ENCODE measurements at regions not wholly inside any gene's neighbourhood (a gene's known extent, or its start where the extent isn't known, plus 50 kb on each side); places are given as distances from the start of the nearest gene placed in this dataset.

- H3K27ac ChIP-seq: no peak overlapping the region
- no peak for DNase-seq (ENCODE audit: low spot score)
- no peaks in the 10 kb centered on the region for H3K4me1 ChIP-seq (ENCODE audit: control insufficient read depth in 1 of 2, low read depth in 2 of 2)
- no peak overlapping the region for H3K4me3 ChIP-seq
- ATAC-seq (ENCODE audit: insufficient number of reproducible peaks, low FRiP score, low read depth): no peak
- H3K27me3 ChIP-seq (replicated peaks; ENCODE audit: insufficient read depth): no peaks in the 10 kb centered on the region
- TF ChIP-seq, protein P1, sequence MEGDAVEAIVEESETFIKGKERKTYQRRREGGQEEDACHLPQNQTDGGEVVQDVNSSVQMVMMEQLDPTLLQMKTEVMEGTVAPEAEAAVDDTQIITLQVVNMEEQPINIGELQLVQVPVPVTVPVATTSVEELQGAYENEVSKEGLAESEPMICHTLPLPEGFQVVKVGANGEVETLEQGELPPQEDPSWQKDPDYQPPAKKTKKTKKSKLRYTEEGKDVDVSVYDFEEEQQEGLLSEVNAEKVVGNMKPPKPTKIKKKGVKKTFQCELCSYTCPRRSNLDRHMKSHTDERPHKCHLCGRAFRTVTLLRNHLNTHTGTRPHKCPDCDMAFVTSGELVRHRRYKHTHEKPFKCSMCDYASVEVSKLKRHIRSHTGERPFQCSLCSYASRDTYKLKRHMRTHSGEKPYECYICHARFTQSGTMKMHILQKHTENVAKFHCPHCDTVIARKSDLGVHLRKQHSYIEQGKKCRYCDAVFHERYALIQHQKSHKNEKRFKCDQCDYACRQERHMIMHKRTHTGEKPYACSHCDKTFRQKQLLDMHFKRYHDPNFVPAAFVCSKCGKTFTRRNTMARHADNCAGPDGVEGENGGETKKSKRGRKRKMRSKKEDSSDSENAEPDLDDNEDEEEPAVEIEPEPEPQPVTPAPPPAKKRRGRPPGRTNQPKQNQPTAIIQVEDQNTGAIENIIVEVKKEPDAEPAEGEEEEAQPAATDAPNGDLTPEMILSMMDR (IDR thresholded peaks at IDR 0.05): no peak
- H3K9me3 ChIP-seq: no peaks in the 10 kb centered on the region
- no peaks in the 10 kb centered on the region for H3K36me3 ChIP-seq
Observed at GRCh38 chrX:110561034-110561433, 202.4 kb downstream of the RTL9 start.

GRCh38 chrX:110563282-110563681 is 204.6 kb downstream of the RTL9 start:
- TF ChIP-seq, protein P1 (IDR thresholded peaks at IDR 0.05): no peak
- no peaks in the 10 kb centered on the region for H3K9me3 ChIP-seq
- no peak for ATAC-seq (ENCODE audit: insufficient number of reproducible peaks, low FRiP score, low read depth)
- H3K27me3 ChIP-seq (replicated peaks; ENCODE audit: insufficient read depth): no peaks in the 10 kb centered on the region
- H3K4me3 ChIP-seq: no peak overlapping the region
- H3K36me3 ChIP-seq: no peaks in the 10 kb centered on the region
- no peak for DNase-seq (ENCODE audit: low spot score)
- no peaks in the 10 kb centered on the region for H3K4me1 ChIP-seq (ENCODE audit: control insufficient read depth in 1 of 2, low read depth in 2 of 2)
- no peak overlapping the region for H3K27ac ChIP-seq

DNA sequence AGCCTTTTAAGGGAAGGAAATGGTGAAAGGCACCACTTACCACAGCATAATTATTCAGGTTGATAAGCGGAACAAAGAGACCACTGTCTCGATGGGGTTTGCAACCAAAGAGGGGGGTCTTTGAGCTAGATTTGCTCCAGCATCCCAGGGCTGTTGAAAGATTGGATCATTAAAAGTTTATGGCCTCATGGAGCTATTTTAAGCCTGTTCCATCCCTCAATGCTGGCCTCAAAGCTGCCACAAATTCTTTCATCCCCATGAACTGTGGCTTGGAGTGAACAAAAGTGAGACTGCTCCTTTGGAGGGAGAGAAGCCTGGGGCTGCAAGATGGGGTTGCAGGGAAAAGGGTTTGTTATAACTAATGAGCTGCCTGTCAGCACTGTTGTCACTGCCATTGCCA is 209.8 kb downstream of the RTL9 start:
- ATAC-seq (ENCODE audit: insufficient number of reproducible peaks, low FRiP score, low read depth): no peak
- H3K36me3 ChIP-seq: no peaks in the 10 kb centered on the region
- TF ChIP-seq, protein P1 (IDR thresholded peaks at IDR 0.05): no peak

GRCh38 chrX:110569506-110569905 is 210.9 kb downstream of the RTL9 start:
- H3K27ac ChIP-seq: no peak overlapping the region
- no peak for DNase-seq (ENCODE audit: low spot score)
- no peak for ATAC-seq (ENCODE audit: insufficient number of reproducible peaks, low FRiP score, low read depth)
- no peaks in the 10 kb centered on the region for H3K9me3 ChIP-seq
- H3K4me3 ChIP-seq: no peak overlapping the region
- H3K4me1 ChIP-seq (ENCODE audit: control insufficient read depth in 1 of 2, low read depth in 2 of 2): no peaks in the 10 kb centered on the region
- no peaks in the 10 kb centered on the region for H3K27me3 ChIP-seq (replicated peaks; ENCODE audit: insufficient read depth)
- TF ChIP-seq, protein P1 (IDR thresholded peaks at IDR 0.05): no peak
- no peaks in the 10 kb centered on the region for H3K36me3 ChIP-seq

More for the DNA sequence above, 209.8 kb downstream of the RTL9 start:
- no peaks in the 10 kb centered on the region for H3K27me3 ChIP-seq (replicated peaks; ENCODE audit: insufficient read depth)
- DNase-seq (ENCODE audit: low spot score): no peak
- no peaks in the 10 kb centered on the region for H3K4me1 ChIP-seq (ENCODE audit: control insufficient read depth in 1 of 2, low read depth in 2 of 2)
- no peaks in the 10 kb centered on the region for H3K9me3 ChIP-seq
- no peak overlapping the region for H3K4me3 ChIP-seq
- no peak overlapping the region for H3K27ac ChIP-seq

GRCh38 chrX:110578270-110578669 is 217.3 kb downstream of the CHRDL1 start:
- Histone ChIP-seq H3K27me3 (replicated peaks; ENCODE audit: insufficient read depth) (no peaks in the 10 kb centered on the region), H3K9me3 (no peaks in the 10 kb centered on the region), H3K36me3 (no peaks in the 10 kb centered on the region), H3K4me1 (ENCODE audit: control insufficient read depth in 1 of 2, low read depth in 2 of 2) (no peaks in the 10 kb centered on the region), H3K27ac (no peak overlapping the region), H3K4me3 (no peak overlapping the region)
- TF ChIP-seq, protein P1 (IDR thresholded peaks at IDR 0.05): no peak
- ATAC-seq (ENCODE audit: insufficient number of reproducible peaks, low FRiP score, low read depth) (no peak), DNase-seq (ENCODE audit: low spot score) (no peak)

Measured in thoracic aorta (tissue), 2 donors.